Daoy (cell line): ENCODE measurements at regions not wholly inside any gene's neighbourhood (a gene's known extent, or its start where the extent isn't known, plus 50 kb on each side); places are given as distances from the start of the nearest gene placed in this dataset.

Source experiments
- DNase-seq: peaks from one replicate; pipeline ENCODE4 v3.0.0-alpha.2; 2015; ENCODE audit warnings: low read depth

GRCh38 chr2:236947896-236948295 lies 137.8 kb upstream of the COPS8 start:
- no peak for DNase-seq

GRCh38 chr2:236949089-236949905 lies 136.4 kb upstream of the COPS8 start:
- no peak for DNase-seq

DNA sequence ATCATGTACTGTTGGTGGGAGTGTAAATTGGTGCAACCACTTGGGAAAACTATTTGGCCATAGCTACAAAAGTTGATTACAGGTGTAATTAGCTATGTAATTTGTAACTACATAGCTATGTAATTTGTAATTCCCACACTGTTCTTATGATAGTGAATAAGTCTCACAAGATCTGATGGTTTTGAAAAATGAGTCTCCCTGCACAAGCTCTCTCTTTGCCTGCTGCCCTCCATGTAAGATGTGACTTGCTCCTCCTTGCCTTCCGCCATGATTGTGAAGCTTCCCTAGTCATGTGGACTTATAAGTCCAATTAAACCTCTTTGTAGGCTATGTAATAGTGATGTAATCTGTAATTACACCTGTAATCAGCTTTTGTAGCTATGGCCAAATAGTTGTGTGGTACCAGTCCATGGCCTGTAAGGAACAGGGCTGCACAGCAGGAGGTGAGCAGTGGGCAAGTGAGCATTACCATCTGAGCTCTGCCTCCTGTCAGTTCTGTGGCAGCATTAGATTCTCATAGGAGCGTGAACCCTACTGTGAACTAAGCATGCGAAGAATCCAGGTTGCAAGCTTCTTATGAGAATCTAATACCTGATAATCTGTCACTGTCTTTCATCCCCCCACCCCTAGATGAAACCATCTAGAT lies 133.7 kb upstream of the COPS8 start:
- no peak for DNase-seq

GRCh38 chr2:236954641-236955040 lies 131.0 kb upstream of the COPS8 start:
- DNase-seq, result no peak

GRCh38 chr2:236955521-236956030 lies 130.1 kb upstream of the COPS8 start:
- no peak for DNase-seq

GRCh38 chr2:236956031-236956618 lies 129.6 kb upstream of the COPS8 start:
- no peak for DNase-seq

GRCh38 chr2:236956641-236957040 lies 129.0 kb upstream of the COPS8 start:
- DNase-seq, result no peak

DNA sequence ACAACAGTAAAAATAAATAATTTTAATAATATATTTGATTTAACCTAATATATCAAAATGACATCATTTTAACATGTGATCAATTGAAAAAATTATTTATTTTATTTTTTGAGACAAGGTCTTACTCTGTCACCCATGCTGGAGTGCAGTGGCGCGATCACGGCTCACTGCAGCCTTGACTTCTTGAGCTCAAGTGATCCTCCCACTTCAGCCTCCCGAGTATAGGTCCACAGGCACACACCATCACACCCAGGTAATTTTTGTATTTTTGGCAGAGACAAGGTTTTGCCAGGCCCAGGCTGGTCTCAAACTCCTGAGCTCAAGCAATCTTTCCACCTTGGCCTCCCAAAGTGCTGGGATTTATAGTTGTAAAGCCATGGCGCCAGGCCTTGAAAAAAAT lies 126.7 kb upstream of the COPS8 start:
- DNase-seq, result no peak

DNA sequence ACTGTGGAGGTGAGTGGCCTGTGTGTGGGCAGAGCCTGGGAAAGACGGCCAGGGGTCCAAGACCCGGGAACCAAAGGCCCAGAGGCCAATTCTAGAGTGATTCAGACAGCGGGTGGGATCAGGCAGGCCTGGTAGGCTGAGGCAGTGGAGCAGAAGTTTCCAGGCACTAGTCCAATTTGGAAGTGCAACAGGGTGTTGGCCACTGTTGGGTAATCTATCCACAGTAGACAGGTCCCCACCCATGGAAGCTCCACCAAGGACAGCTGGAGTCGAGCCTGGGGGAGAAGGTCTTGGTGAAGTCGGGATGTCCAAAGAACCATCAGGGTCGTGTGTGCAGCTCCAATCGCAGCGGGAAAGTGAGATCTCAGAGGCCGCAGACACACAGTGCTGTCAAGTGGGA lies 125.8 kb upstream of the COPS8 start:
- DNase-seq, result no peak

DNA sequence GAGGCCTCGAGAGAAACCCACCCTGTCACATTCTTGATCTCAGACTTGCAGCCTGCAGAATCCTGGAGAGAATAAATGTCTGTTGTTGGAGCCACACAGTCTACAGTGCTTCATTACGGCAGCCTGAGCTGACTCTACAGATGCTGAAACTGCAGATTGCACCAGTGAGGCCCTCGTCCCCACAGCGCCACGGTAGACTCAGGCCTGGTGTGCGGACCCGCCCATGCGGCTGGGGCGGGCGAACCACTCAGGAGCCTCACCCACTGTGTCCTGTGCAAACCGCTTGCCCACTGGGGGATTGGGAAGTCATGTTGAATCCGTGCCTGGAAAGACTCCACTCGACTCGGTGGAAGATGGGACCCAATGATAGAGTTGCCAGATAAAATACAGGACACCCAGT lies 125.2 kb upstream of the COPS8 start:
- no peak for DNase-seq

DNA sequence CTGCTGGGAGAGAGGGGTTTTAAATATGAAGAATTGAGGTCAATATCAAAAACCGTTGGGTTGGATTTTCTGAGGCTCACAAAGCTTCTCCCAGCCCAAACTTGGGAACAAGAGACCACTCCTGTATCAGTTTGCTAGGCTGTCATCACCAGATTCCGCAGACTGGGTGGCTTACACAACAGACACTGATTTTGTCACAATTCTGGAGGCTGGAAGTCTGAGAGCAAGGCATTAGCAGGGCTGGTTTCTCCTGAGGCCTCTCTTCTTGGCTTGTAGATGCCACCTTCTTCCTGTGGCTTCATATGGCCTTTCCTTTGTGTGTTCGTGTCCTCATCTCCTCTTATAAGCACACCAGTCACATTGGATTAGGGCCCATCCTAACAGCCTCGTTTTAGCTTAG lies 122.9 kb upstream of the COPS8 start:
- DNase-seq, result no peak

GRCh38 chr2:236963631-236964182 lies 122.0 kb upstream of the COPS8 start:
- DNase-seq, result no peak

DNA sequence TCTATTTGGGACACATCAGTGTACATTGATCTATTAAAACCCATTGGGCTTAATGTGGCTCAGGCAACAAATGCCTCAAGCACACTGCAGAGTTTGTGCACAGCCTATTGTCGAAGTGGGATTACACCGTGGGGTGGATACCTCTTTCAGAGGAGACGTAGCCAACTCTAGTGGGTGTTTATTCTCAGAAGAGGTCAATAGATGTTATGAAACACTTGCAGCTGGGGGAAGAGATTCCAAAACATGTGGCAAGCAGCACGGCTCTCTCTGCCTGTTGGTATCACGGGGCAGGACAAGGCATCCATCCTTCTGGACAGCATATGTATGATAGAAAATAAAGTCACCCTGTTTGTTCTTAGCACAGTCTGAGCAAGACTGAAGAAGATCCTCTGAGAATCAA lies 121.4 kb upstream of the COPS8 start:
- no peak for DNase-seq

- DNase-seq, result no peak
These were observed 120.5 kb upstream of the COPS8 start for GRCh38 chr2:236965021-236965840.

GRCh38 chr2:236965841-236966096 lies 119.9 kb upstream of the COPS8 start:
- no peak for DNase-seq

DNA sequence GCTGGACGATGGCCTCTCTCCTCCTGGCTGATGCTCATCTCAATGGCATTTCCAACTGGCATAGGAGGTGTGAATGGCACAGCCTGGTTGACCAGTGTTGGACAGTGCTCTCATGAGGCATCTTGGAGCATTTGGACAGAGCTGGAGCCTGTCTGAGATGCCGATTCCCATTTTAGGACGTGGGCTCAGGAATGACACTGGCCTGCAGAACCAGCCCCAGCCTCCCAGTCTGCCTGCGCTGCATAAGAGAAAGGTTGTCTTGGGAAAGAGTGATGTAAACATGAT lies 118.2 kb upstream of the COPS8 start:
- DNase-seq, result no peak

- DNase-seq, result no peak
These were observed 117.4 kb upstream of the COPS8 start for GRCh38 chr2:236968101-236968879.

DNA sequence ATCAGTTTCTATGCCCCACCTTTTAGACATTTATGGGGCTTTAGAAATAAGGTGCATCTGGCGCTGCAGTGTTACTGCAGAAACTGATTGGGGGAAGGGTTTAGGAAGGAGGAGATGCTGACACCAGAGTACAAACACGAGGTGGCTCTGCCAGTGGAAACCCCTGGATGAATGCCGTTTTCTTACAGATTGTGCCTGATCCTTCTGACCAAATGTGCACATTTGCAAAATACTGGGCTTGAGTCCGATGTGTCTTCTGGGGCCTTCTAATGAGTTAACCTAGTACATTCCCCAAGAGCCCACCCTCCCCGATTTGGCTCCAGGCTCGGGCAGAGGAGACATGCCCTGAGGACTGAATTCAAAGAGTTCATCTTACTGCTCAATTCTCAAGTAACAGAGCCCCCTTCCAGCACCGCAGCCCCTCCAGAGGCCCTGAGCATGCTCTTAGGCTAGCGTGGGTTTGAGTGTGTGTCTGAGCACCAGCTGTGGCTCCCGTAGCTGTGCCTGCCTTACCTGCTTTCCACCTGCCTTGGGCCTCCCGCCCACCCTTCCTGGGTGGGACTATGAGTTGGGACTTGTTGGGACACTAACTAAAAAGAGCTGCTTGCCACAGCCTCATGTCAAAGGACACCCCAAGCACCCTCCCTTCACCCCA lies 116.7 kb upstream of the COPS8 start:
- no peak for DNase-seq

GRCh38 chr2:236969767-236970655 lies 115.7 kb upstream of the COPS8 start:
- DNase-seq, result no peak

GRCh38 chr2:236970656-236971010 lies 115.1 kb upstream of the COPS8 start:
- no peak for DNase-seq
